GM12865 (cell line): ENCODE measurements at regions not wholly inside any gene's neighbourhood (a gene's known extent, or its start where the extent isn't known, plus 50 kb on each side); places are given as distances from the start of the nearest gene placed in this dataset.

Source experiments
- DNase-seq: peaks from one replicate; pipeline ENCODE4 v3.0.0; 2010; ENCODE audit warnings: low read depth
- H3K4me3 ChIP-seq: 2 replicates; pipeline ENCODE4 v1.5.1; 2011; ENCODE audit warnings: mild to moderate bottlenecking, low read depth, low read length, control low read depth
- CTCF ChIP-seq: IDR thresholded peaks from 2 replicates; pipeline ENCODE4 v1.5.1; 2011; ENCODE audit warnings: low read length, control low read depth, low read depth, inconsistent platforms; ENCODE audit not compliant: insufficient read depth; ENCODE audit errors: missing control alignments

DNA sequence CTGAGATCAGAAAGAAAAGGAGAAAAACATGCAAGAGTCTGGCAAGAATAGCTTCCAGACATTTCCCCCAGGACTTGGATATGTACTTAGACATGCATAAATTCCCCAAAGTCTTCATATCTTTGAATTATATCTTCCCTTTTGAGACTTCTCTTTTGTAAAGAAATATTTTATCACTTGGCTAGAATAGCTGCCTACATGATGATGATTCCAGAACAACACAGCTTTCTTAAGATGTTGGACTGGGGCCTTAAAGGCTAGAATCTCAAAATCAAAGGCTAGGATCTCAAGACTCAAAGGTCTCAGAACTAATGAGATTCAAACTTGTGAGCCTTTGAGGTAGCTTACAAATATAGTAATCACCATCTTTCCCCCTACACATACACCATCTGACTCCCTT is 842.3 kb downstream of the BCL11A start:
- TF ChIP-seq CTCF: no peak
- no peak for DNase-seq
- no peak overlapping the region for H3K4me3 ChIP-seq

DNA sequence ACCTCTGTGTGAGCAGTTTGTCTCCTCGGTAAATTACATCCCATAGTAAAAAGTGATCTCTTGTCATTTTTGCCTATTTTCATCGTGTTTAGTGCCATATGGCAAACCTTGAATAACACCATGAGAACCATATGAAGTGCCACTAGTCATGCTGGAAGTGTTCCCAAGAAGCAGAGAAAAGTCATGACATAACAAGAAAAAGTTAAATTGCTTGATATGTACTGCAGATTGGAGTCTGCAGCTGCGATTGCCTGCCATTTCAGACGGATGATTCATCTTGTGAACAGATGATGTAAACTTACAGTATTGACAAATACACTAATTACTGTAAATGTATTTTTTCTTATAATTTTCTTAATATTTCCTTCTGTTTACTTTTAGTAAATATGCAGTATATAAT is 846.7 kb downstream of the BCL11A start:
- DNase-seq: no peak
- no peak overlapping the region for H3K4me3 ChIP-seq
- no peak for TF ChIP-seq CTCF

DNA sequence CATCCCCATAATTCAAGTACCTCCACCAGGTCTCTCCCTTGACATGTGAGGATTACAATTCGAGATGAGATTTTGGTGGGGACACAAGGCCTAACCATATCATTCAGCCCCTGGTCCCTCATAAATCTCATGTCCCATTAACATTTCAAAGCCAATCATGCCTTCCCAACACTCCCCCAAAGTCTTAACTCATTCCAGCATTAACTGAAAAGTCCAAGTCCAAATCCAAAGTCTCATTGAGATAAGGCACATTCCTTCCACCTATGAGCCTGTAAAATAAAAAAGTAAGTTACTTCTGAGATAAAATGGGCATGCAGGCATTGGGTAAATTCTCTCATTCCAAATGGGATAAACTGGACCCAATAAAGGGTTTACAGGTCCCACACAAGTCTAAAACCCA is 849.7 kb downstream of the BCL11A start:
- no peak for DNase-seq
- TF ChIP-seq CTCF: no peak
- no peak overlapping the region for H3K4me3 ChIP-seq

DNA sequence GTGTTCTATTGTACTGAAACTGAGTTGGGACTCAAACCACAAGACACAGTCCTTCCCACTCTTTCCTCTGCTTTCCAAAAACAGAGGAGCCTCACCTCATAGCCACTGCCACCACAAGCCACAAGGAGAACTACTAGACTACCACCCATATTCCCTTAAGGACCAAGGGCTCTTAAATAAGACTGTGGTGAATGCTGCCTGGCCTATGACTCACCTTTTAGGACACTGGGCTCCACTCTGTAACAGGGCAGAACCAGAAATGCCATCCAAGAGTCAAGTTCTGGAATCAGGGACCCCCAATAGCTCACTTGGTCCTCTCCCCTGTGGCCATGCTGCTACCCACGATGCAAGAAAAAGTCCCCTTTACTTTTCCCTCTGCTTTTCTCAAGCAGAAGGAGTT is 851.4 kb downstream of the BCL11A start:
- no peak for TF ChIP-seq CTCF
- DNase-seq: no peak
- no peak overlapping the region for H3K4me3 ChIP-seq

- no peak for TF ChIP-seq CTCF
- DNase-seq: no peak
- H3K4me3 ChIP-seq: no peak overlapping the region
Measured at GRCh38 chr2:59701271-59701994, 852.0 kb downstream of the BCL11A start.

GRCh38 chr2:59694176-59694575 is 859.3 kb downstream of the BCL11A start:
- DNase-seq: no peak
- no peak overlapping the region for H3K4me3 ChIP-seq
- TF ChIP-seq CTCF: no peak
